GM12878 (cell line): ENCODE measurements at regions not wholly inside any gene's neighbourhood (a gene's known extent, or its start where the extent isn't known, plus 50 kb on each side); places are given as distances from the start of the nearest gene placed in this dataset.

Experiments used
- ATF3 ChIP-seq: IDR thresholded peaks from 2 replicates; pipeline ENCODE4 v1.6.1; 2011; ENCODE audit warnings: low read depth, mild to moderate bottlenecking, low read length, moderate library complexity, borderline replicate concordance; ENCODE audit errors: extremely low read depth
- BCL11A ChIP-seq: IDR thresholded peaks from 2 replicates; pipeline ENCODE4 v1.6.1; 2011; ENCODE audit warnings: low read depth, low read length
- BRCA1 ChIP-seq: IDR thresholded peaks from 2 replicates; pipeline ENCODE4 v1.6.1; 2011; ENCODE audit warnings: low read depth, low read length, improper control_type of control experiment
- CHD1 ChIP-seq: IDR thresholded peaks from 2 replicates; pipeline ENCODE4 v1.6.1; 2012; ENCODE audit warnings: low read depth, low read length, improper control_type of control experiment
- DPF2 ChIP-seq: fragments of 450-650 bp; IDR thresholded peaks from 2 replicates; pipeline ENCODE4 v1.6.1; 2017; ENCODE audit warnings: mild to moderate bottlenecking
- FOS ChIP-seq: IDR thresholded peaks from 3 replicates; pipeline ENCODE4 v1.6.1; 2011; ENCODE audit warnings: borderline replicate concordance; ENCODE audit not compliant: insufficient read length; ENCODE audit errors: extremely low read depth
- FOXM1 ChIP-seq: IDR thresholded peaks from 2 replicates; pipeline ENCODE4 v1.6.1; 2012; ENCODE audit warnings: low read depth, mild to moderate bottlenecking, inconsistent platforms, low read length, moderate library complexity
- GABPA ChIP-seq: IDR thresholded peaks from 2 replicates; pipeline ENCODE4 v1.6.1; 2014; ENCODE audit warnings: antibody characterized with exemption, low read depth, mild to moderate bottlenecking, inconsistent platforms
- GATAD2B ChIP-seq: fragments of 450-650 bp; conservative IDR thresholded peaks from 2 replicates; pipeline ENCODE4 v1.6.1; 2017; ENCODE audit warnings: low read depth, mild to moderate bottlenecking, moderate library complexity
- HDAC6 ChIP-seq: fragments of 200-600 bp; sonication (generic); IDR thresholded peaks from one replicate; pipeline ENCODE4 v1.8.0; 2017; ENCODE audit warnings: antibody characterized with exemption; ENCODE audit not compliant: unreplicated experiment
- IRF3 ChIP-seq: fragments of 450-650 bp; IDR thresholded peaks from 2 replicates; pipeline ENCODE4 v1.6.1; 2014; ENCODE audit warnings: mild to moderate bottlenecking
- MTA3 ChIP-seq: IDR thresholded peaks from 2 replicates; pipeline ENCODE4 v1.6.1; 2012; ENCODE audit warnings: low read length, inconsistent platforms, borderline replicate concordance
- MXI1 ChIP-seq: fragments of 150-350 bp; IDR thresholded peaks from 2 replicates; pipeline ENCODE4 v1.6.1; 2011; ENCODE audit warnings: low read depth, mild to moderate bottlenecking, inconsistent platforms, low read length, improper control_type of control experiment
- MYC ChIP-seq: IDR thresholded peaks from 2 replicates; pipeline ENCODE4 v1.6.1; 2011; ENCODE audit warnings: mild to moderate bottlenecking, low read length, moderate library complexity, inconsistent platforms; ENCODE audit not compliant: insufficient read depth, insufficient replicate concordance, insufficient read length, severe bottlenecking
- NR2C1 ChIP-seq: fragments of 450-650 bp; IDR thresholded peaks from 2 replicates; pipeline ENCODE4 v1.6.1; 2017; ENCODE audit warnings: antibody characterized with exemption, mild to moderate bottlenecking, moderate library complexity
- NR2C2 ChIP-seq: IDR thresholded peaks from 2 replicates; pipeline ENCODE4 v1.6.1; 2011; ENCODE audit warnings: borderline replicate concordance, low read depth; ENCODE audit not compliant: control insufficient read depth, insufficient read length
- POLR2AphosphoS2 ChIP-seq: IDR thresholded peaks from 2 replicates; pipeline ENCODE4 v1.6.1; 2011; ENCODE audit warnings: low read depth, mild to moderate bottlenecking, low read length, improper control_type of control experiment, moderate library complexity
- RCOR1 ChIP-seq: conservative IDR thresholded peaks from 2 replicates; pipeline ENCODE4 v1.6.1; 2012; ENCODE audit warnings: low read depth, low read length, improper control_type of control experiment
- RELA ChIP-seq: fragments of 450-650 bp; IDR thresholded peaks from 2 replicates; pipeline ENCODE4 v1.8.0; 2014; ENCODE audit warnings: borderline replicate concordance; ENCODE audit not compliant: partially characterized antibody
- SIN3A ChIP-seq: IDR thresholded peaks from 2 replicates; pipeline ENCODE4 v1.6.1; 2012; ENCODE audit warnings: low read depth, low read length, improper control_type of control experiment
- SMARCA5 ChIP-seq: fragments of 450-650 bp; IDR thresholded peaks from 2 replicates; pipeline ENCODE4 v1.6.1; 2017; ENCODE audit warnings: mild to moderate bottlenecking
- STAT3 ChIP-seq: IDR thresholded peaks from 2 replicates; pipeline ENCODE4 v1.6.1; 2011; ENCODE audit warnings: low read depth, low read length, improper control_type of control experiment
- ZNF207 ChIP-seq: fragments of 450-650 bp; IDR thresholded peaks from 2 replicates; pipeline ENCODE4 v1.6.1; 2014; ENCODE audit warnings: antibody characterized with exemption, mild to moderate bottlenecking, borderline replicate concordance
- ZNF217 ChIP-seq: fragments of 450-650 bp; IDR thresholded peaks from 2 replicates; pipeline ENCODE4 v1.6.1; 2017; ENCODE audit warnings: antibody characterized with exemption, mild to moderate bottlenecking
- ZNF274 ChIP-seq: IDR thresholded peaks from one replicate; pipeline ENCODE4 v1.8.0; 2011; ENCODE audit not compliant: insufficient read length, insufficient read depth
- ZNF592 ChIP-seq: fragments of 450-650 bp; IDR thresholded peaks from 2 replicates; pipeline ENCODE4 v1.6.1; 2017; ENCODE audit warnings: mild to moderate bottlenecking, moderate library complexity
- TF ChIP-seq, protein P1 (sequence below): IDR thresholded peaks from 2 replicates; pipeline ENCODE4 v1.6.1; 2011; ENCODE audit warnings: borderline replicate concordance, low read depth, mild to moderate bottlenecking, moderate library complexity, mixed read lengths, low read length; ENCODE audit not compliant: insufficient read depth; ENCODE audit errors: extremely low read length

GRCh38 chr1:38586993-38587646 is 272.5 kb downstream of the RRAGC start (continued):
- TF ChIP-seq ATF3 (no peak), MTA3 (no peak), SMARCA5 (peak; percentile 72; the same call in 1 of the 2 replicates), POLR2AphosphoS2 (no peak), ZNF274 (no peak), FOXM1 (no peak), ZNF207 (no peak), GATAD2B (no peak), ZNF592 (no peak), STAT3 (no peak), HDAC6 (no peak), BRCA1 (no peak), NR2C1 (no peak), RELA (no peak), MXI1 (no peak), GABPA (no peak), DPF2 (no peak), MYC (no peak), ZNF217 (no peak), SIN3A (no peak), RCOR1 (no peak), NR2C2 (no peak), FOS (no peak), IRF3 (no peak), BCL11A (no peak), CHD1 (no peak)
- TF ChIP-seq, protein P1, sequence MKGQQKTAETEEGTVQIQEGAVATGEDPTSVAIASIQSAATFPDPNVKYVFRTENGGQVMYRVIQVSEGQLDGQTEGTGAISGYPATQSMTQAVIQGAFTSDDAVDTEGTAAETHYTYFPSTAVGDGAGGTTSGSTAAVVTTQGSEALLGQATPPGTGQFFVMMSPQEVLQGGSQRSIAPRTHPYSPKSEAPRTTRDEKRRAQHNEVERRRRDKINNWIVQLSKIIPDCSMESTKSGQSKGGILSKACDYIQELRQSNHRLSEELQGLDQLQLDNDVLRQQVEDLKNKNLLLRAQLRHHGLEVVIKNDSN: no peak
